Liver (tissue), 8 donors: ENCODE measurements at regions not wholly inside any gene's neighbourhood (a gene's known extent, or its start where the extent isn't known, plus 50 kb on each side); places are given as distances from the start of the nearest gene placed in this dataset.

Experiments
- DNase-seq: peaks from one replicate; pipeline ENCODE4 v3.0.0-alpha.2; 2017; ENCODE audit warnings: low spot score
- H3K27ac ChIP-seq, 2 donors: one replicate each; pipeline ENCODE4 v1.7.0; 2013; ENCODE audit warnings: inconsistent platforms in 2 of 2, low read length in 2 of 2, control low read depth in 1 of 2, low read depth in 1 of 2, mild to moderate bottlenecking in 1 of 2
- H3K27me3 ChIP-seq, 4 donors: one replicate each; pipeline versions ENCODE4 v1.6.1 to v1.7.0; 2013; ENCODE audit warnings: low read length in 3 of 4, inconsistent platforms in 1 of 4, mild to moderate bottlenecking in 1 of 4, moderate library complexity in 1 of 4; ENCODE audit not compliant: control insufficient read depth in 4 of 4, insufficient read depth in 4 of 4
- H3K36me3 ChIP-seq, 4 donors: one replicate each; pipeline versions ENCODE4 v1.6.1 to v1.7.0; 2013; ENCODE audit warnings: low read length in 3 of 4, mild to moderate bottlenecking in 3 of 4, low read depth in 1 of 4, moderate library complexity in 1 of 4; ENCODE audit not compliant: control insufficient read depth in 4 of 4, insufficient read depth in 3 of 4
- H3K4me1 ChIP-seq, 4 donors: one replicate each; pipeline versions ENCODE4 v1.6.1 to v1.7.0; 2013; ENCODE audit warnings: low read length in 3 of 4, mild to moderate bottlenecking in 3 of 4, moderate library complexity in 1 of 4; ENCODE audit not compliant: control insufficient read depth in 4 of 4, insufficient read depth in 4 of 4
- H3K4me3 ChIP-seq, 3 donors: one replicate each; pipeline versions ENCODE4 v1.6.1 to v1.7.0; 2013; ENCODE audit warnings: low read length in 3 of 3, control low read depth in 1 of 3, low read depth in 1 of 3, mild to moderate bottlenecking in 1 of 3
- H3K9ac ChIP-seq, 2 donors: one replicate each; pipeline ENCODE4 v1.7.0; 2013; ENCODE audit warnings: low read length in 2 of 2, mild to moderate bottlenecking in 2 of 2, moderate library complexity in 2 of 2, control low read depth in 1 of 2, low read depth in 1 of 2
- H3K9me3 ChIP-seq, 4 donors: one replicate each; pipeline versions ENCODE4 v1.6.1 to v1.7.0; 2013; ENCODE audit warnings: low read length in 3 of 4; ENCODE audit not compliant: control insufficient read depth in 4 of 4
- EGR1 ChIP-seq, 2 donors: IDR thresholded peaks; 2 replicates each; pipeline ENCODE4 v1.6.1; 2016 to 2018; ENCODE audit warnings: antibody characterized with exemption in 2 of 2, low read depth in 2 of 2
- FOXA1 ChIP-seq: IDR thresholded peaks from 2 replicates; pipeline ENCODE4 v1.6.1; 2016; ENCODE audit warnings: antibody characterized with exemption
- FOXA2 ChIP-seq: IDR thresholded peaks from 2 replicates; pipeline ENCODE4 v1.6.1; 2016; ENCODE audit warnings: antibody characterized with exemption
- GABPA ChIP-seq, 2 donors: IDR thresholded peaks in 1 of 2; conservative IDR thresholded peaks in 1 of 2; 2 replicates each; pipeline ENCODE4 v1.6.1; 2016; ENCODE audit warnings: antibody characterized with exemption in 2 of 2, mild to moderate bottlenecking in 1 of 2, moderate library complexity in 1 of 2
- HNF4A ChIP-seq, 2 donors: conservative IDR thresholded peaks; 2 replicates each; pipeline ENCODE4 v1.6.1; 2016; ENCODE audit warnings: antibody characterized with exemption in 2 of 2, mild to moderate bottlenecking in 2 of 2
- HNF4G ChIP-seq: IDR thresholded peaks from 2 replicates; pipeline ENCODE4 v1.6.1; 2016; ENCODE audit warnings: antibody characterized with exemption
- JUND ChIP-seq, 2 donors: IDR thresholded peaks; 2 replicates each; pipeline ENCODE4 v1.6.1; 2016; ENCODE audit warnings: antibody characterized with exemption in 2 of 2
- NR2F2 ChIP-seq: IDR thresholded peaks from 2 replicates; pipeline ENCODE4 v1.6.1; 2016; ENCODE audit warnings: antibody characterized with exemption
- RAD21 ChIP-seq, 2 donors: IDR thresholded peaks; 2 replicates each; pipeline ENCODE4 v1.6.1; 2016; ENCODE audit warnings: antibody characterized with exemption in 2 of 2, mild to moderate bottlenecking in 2 of 2
- RXRA ChIP-seq, 2 donors: IDR thresholded peaks; 2 replicates each; pipeline ENCODE4 v1.6.1; 2017 to 2018; ENCODE audit warnings: antibody characterized with exemption in 2 of 2, mild to moderate bottlenecking in 1 of 2
- SP1 ChIP-seq: IDR thresholded peaks from 2 replicates; pipeline ENCODE4 v1.6.1; 2018; ENCODE audit warnings: antibody characterized with exemption, mild to moderate bottlenecking
- TAF1 ChIP-seq: conservative IDR thresholded peaks from 2 replicates; pipeline ENCODE4 v1.6.1; 2016; ENCODE audit warnings: antibody characterized with exemption, mild to moderate bottlenecking
- ZBTB33 ChIP-seq: IDR thresholded peaks from 2 replicates; pipeline ENCODE4 v1.6.1; 2016; ENCODE audit warnings: antibody characterized with exemption
- WGBS: extraction: QIAGEN DNeasy Blood & Tissue Kit; methylation state at CpG from one replicate; pipeline ENCODE4 v1.1.7; 2013; 5-methylcytosine and 5-hydroxymethylcytosine counted together
- TF ChIP-seq, protein P1 (sequence below): IDR thresholded peaks from 2 replicates; pipeline ENCODE4 v1.6.1; 2016; ENCODE audit warnings: antibody characterized with exemption, mild to moderate bottlenecking
- TF ChIP-seq, protein P2 (sequence below): fragments of 150-350 bp; IDR thresholded peaks from 2 replicates; pipeline ENCODE4 v1.5.1; 2017; ENCODE audit warnings: improper control_type of control experiment, low read depth, low read length; ENCODE audit not compliant: missing input control
- TF ChIP-seq, protein P3 (sequence below): IDR thresholded peaks from 2 replicates; pipeline ENCODE4 v1.6.1; 2016; ENCODE audit warnings: antibody characterized with exemption
- TF ChIP-seq, protein P4 (sequence below): IDR thresholded peaks from 2 replicates; pipeline ENCODE4 v1.6.1; 2016; ENCODE audit warnings: antibody characterized with exemption
- donor health status: healthy.
- donor health status: healthy.
- donor health status: healthy.
- donor health status: healthy.
- donor health status: healthy.

GRCh38 chr1:83796409-83796808 lies 202.5 kb downstream of the TTLL7 start:
- Histone ChIP-seq H3K4me3 (no peak overlapping the region), H3K9ac (no peak overlapping the region), H3K36me3 (no peaks in the 10 kb centered on the region), H3K27me3 (no peaks in the 10 kb centered on the region), H3K4me1 (peaks cover 0 to 16% (median 6%) of the 10 kb centered on the region in 4 donors), H3K27ac (no peak overlapping the region), H3K9me3 (no peaks in the 10 kb centered on the region)
- 88% methylated on average over 4 of the region's 4 CpGs for WGBS
- DNase-seq: no peak
- TF ChIP-seq, protein P1, sequence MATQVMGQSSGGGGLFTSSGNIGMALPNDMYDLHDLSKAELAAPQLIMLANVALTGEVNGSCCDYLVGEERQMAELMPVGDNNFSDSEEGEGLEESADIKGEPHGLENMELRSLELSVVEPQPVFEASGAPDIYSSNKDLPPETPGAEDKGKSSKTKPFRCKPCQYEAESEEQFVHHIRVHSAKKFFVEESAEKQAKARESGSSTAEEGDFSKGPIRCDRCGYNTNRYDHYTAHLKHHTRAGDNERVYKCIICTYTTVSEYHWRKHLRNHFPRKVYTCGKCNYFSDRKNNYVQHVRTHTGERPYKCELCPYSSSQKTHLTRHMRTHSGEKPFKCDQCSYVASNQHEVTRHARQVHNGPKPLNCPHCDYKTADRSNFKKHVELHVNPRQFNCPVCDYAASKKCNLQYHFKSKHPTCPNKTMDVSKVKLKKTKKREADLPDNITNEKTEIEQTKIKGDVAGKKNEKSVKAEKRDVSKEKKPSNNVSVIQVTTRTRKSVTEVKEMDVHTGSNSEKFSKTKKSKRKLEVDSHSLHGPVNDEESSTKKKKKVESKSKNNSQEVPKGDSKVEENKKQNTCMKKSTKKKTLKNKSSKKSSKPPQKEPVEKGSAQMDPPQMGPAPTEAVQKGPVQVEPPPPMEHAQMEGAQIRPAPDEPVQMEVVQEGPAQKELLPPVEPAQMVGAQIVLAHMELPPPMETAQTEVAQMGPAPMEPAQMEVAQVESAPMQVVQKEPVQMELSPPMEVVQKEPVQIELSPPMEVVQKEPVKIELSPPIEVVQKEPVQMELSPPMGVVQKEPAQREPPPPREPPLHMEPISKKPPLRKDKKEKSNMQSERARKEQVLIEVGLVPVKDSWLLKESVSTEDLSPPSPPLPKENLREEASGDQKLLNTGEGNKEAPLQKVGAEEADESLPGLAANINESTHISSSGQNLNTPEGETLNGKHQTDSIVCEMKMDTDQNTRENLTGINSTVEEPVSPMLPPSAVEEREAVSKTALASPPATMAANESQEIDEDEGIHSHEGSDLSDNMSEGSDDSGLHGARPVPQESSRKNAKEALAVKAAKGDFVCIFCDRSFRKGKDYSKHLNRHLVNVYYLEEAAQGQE: no peak
- TF ChIP-seq, protein P2, sequence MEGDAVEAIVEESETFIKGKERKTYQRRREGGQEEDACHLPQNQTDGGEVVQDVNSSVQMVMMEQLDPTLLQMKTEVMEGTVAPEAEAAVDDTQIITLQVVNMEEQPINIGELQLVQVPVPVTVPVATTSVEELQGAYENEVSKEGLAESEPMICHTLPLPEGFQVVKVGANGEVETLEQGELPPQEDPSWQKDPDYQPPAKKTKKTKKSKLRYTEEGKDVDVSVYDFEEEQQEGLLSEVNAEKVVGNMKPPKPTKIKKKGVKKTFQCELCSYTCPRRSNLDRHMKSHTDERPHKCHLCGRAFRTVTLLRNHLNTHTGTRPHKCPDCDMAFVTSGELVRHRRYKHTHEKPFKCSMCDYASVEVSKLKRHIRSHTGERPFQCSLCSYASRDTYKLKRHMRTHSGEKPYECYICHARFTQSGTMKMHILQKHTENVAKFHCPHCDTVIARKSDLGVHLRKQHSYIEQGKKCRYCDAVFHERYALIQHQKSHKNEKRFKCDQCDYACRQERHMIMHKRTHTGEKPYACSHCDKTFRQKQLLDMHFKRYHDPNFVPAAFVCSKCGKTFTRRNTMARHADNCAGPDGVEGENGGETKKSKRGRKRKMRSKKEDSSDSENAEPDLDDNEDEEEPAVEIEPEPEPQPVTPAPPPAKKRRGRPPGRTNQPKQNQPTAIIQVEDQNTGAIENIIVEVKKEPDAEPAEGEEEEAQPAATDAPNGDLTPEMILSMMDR: no peak
- no peak for TF ChIP-seq RXRA (IDR thresholded peaks at IDR 0.05)
- no peak for TF ChIP-seq JUND (IDR thresholded peaks at IDR 0.05)
- TF ChIP-seq NR2F2: no peak
- no peak for TF ChIP-seq HNF4A (conservative IDR thresholded peaks at IDR 0.05)
- no peak for TF ChIP-seq GABPA (IDR thresholded peaks at IDR 0.05 in 1 of 2, conservative IDR thresholded peaks at IDR 0.05 in 1 of 2)
- TF ChIP-seq, protein P3, sequence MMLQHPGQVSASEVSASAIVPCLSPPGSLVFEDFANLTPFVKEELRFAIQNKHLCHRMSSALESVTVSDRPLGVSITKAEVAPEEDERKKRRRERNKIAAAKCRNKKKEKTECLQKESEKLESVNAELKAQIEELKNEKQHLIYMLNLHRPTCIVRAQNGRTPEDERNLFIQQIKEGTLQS: no peak
- no peak for TF ChIP-seq RAD21 (IDR thresholded peaks at IDR 0.05)

DNA sequence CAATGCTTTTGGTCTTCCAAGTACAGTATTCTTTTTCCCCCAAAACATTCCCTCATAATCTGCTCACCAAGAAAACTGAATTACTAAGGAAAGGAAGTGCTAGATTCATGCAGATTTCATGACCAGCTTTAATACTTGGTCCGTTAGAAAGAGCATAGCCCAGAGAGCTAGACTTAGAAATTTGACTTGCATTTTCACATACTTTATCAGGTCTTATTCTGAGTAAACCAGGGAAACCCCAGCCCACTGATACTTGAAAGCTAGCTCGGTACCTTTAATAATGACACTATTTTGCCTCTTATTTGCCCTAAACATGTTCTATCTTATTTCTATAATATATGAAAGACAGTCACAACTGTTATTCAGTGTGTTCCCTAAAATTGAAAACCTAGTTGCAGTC lies 204.5 kb downstream of the TTLL7 start:
- Histone ChIP-seq H3K4me1 (peaks cover 0 to 12% (median 4%) of the 10 kb centered on the region in 4 donors), H3K27me3 (no peaks in the 10 kb centered on the region), H3K9ac (no peak overlapping the region), H3K36me3 (no peaks in the 10 kb centered on the region), H3K9me3 (no peaks in the 10 kb centered on the region), H3K4me3 (no peak overlapping the region), H3K27ac (no peak overlapping the region)
- WGBS: 92% methylated on average over 2 of the region's 2 CpGs
- DNase-seq: no peak
- no peak for TF ChIP-seq FOXA2
- TF ChIP-seq GABPA (IDR thresholded peaks at IDR 0.05 in 1 of 2, conservative IDR thresholded peaks at IDR 0.05 in 1 of 2): no peak
- no peak for TF ChIP-seq RXRA (IDR thresholded peaks at IDR 0.05)
- TF ChIP-seq ZBTB33: no peak
- TF ChIP-seq JUND (IDR thresholded peaks at IDR 0.05): no peak
- TF ChIP-seq, protein P1: no peak
- no peak for TF ChIP-seq EGR1 (IDR thresholded peaks at IDR 0.05; ENCODE audit: low read depth in 2 of 2)
- TF ChIP-seq, protein P4, sequence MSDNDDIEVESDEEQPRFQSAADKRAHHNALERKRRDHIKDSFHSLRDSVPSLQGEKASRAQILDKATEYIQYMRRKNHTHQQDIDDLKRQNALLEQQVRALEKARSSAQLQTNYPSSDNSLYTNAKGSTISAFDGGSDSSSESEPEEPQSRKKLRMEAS: no peak
- no peak for TF ChIP-seq FOXA1
- TF ChIP-seq SP1: no peak
- TF ChIP-seq RAD21 (IDR thresholded peaks at IDR 0.05): no peak
- TF ChIP-seq NR2F2: no peak
- TF ChIP-seq, protein P3: no peak
- TF ChIP-seq HNF4A (conservative IDR thresholded peaks at IDR 0.05): no peak
- TF ChIP-seq TAF1: no peak
- no peak for TF ChIP-seq HNF4G
- TF ChIP-seq, protein P2: no peak
